Endodermal cell (in vitro differentiated cells): ENCODE measurements at regions not wholly inside any gene's neighbourhood (a gene's known extent, or its start where the extent isn't known, plus 50 kb on each side); places are given as distances from the start of the nearest gene placed in this dataset.

Source experiments
- DNase-seq: peaks from one replicate; pipeline ENCODE4 v3.0.0-alpha.2; 2017
- H3K27ac ChIP-seq: 2 replicates; pipeline ENCODE4 v1.5.1; 2013; ENCODE audit warnings: mild to moderate bottlenecking, low read depth, low read length, moderate library complexity
- H3K27me3 ChIP-seq: 2 replicates; pipeline ENCODE4 v1.6.1; 2013; ENCODE audit warnings: mild to moderate bottlenecking, low read length, moderate library complexity; ENCODE audit not compliant: insufficient read depth, control insufficient read depth, poor library complexity, severe bottlenecking
- H3K36me3 ChIP-seq: 2 replicates; pipeline ENCODE4 v1.7.0; 2013; ENCODE audit warnings: mild to moderate bottlenecking, low read length, moderate library complexity; ENCODE audit not compliant: control insufficient read depth, insufficient read depth
- H3K4me1 ChIP-seq: one replicate; pipeline ENCODE4 v1.7.0; 2013; ENCODE audit warnings: low read length; ENCODE audit not compliant: control insufficient read depth, insufficient read depth
- H3K4me3 ChIP-seq: 2 replicates; pipeline ENCODE4 v1.5.1; 2013; ENCODE audit warnings: mild to moderate bottlenecking, low read length, moderate library complexity
- H3K9ac ChIP-seq: 2 replicates; pipeline ENCODE4 v1.6.1; 2013; ENCODE audit warnings: mild to moderate bottlenecking, low read length, moderate library complexity; ENCODE audit not compliant: poor library complexity, severe bottlenecking; ENCODE audit errors: extremely low read depth
- H3K9me3 ChIP-seq: 2 replicates; pipeline ENCODE4 v1.6.1; 2013; ENCODE audit warnings: mild to moderate bottlenecking, low read length, moderate library complexity; ENCODE audit not compliant: control insufficient read depth
- H3K27ac Mint-ChIP-seq: 2 replicates; pipeline ENCODE4 v1.8.0; 2020; ENCODE audit warnings: mixed read lengths
- H3K27me3 Mint-ChIP-seq: 2 replicates; pipeline ENCODE4 v1.8.0; 2021; ENCODE audit warnings: mild to moderate bottlenecking, mixed read lengths; ENCODE audit not compliant: insufficient read depth
- H3K36me3 Mint-ChIP-seq: 2 replicates; pipeline ENCODE4 v1.8.0; 2020; ENCODE audit warnings: low read depth, mixed read lengths
- H3K4me1 Mint-ChIP-seq: 2 replicates; pipeline ENCODE4 v1.8.0; 2020; ENCODE audit warnings: mixed read lengths
- H3K4me3 Mint-ChIP-seq: 2 replicates; pipeline ENCODE4 v1.8.0; 2020; ENCODE audit warnings: mild to moderate bottlenecking, moderate library complexity, mixed read lengths
- H3K9me3 Mint-ChIP-seq: 2 replicates; pipeline ENCODE4 v1.8.0; 2020; ENCODE audit warnings: mild to moderate bottlenecking, mixed read lengths
- CTCF ChIP-seq: fragments of 200-600 bp; sonication (generic); conservative IDR thresholded peaks from 2 replicates; pipeline ENCODE4 v1.5.0; 2021; ENCODE audit warnings: antibody characterized with exemption, mild to moderate bottlenecking
- WGBS, 2 experiments: methylation state at CpG; one replicate each; pipeline versions ENCODE4 v1.1.5 to v1.1.7; 2013; ENCODE audit warnings: missing lambda C conversion rate in 2 of 2, mixed read lengths in 1 of 2; ENCODE audit not compliant: insufficient coverage in 1 of 2, insufficient read length in 1 of 2; 5-methylcytosine and 5-hydroxymethylcytosine counted together

GRCh38 chr7:109637428-109637990 is 1067.8 kb downstream of the DNAJB9 start:
- no peaks in the 10 kb centered on the region for H3K36me3 ChIP-seq
- H3K4me3 ChIP-seq = no peak overlapping the region
- no peaks in the 10 kb centered on the region for H3K4me1 ChIP-seq
- peaks cover 9% of the 10 kb centered on the region for H3K36me3 Mint-ChIP-seq
- no peak overlapping the region for H3K4me3 Mint-ChIP-seq
- peaks cover 11% of the 10 kb centered on the region for H3K9me3 Mint-ChIP-seq
- no peak overlapping the region for H3K9ac ChIP-seq
- H3K27ac Mint-ChIP-seq = peak overlapping the region; percentile 78
- peaks cover 28% of the 10 kb centered on the region for H3K4me1 Mint-ChIP-seq
- DNase-seq = no peak
- TF ChIP-seq CTCF = no peak
- 93 to 100% methylated on average over 1 to 4 of the region's 4 CpGs for WGBS, 2 experiments
- no peaks in the 10 kb centered on the region for H3K27me3 ChIP-seq
- peaks cover 16% of the 10 kb centered on the region for H3K9me3 ChIP-seq
- no peaks in the 10 kb centered on the region for H3K27me3 Mint-ChIP-seq
- H3K27ac ChIP-seq = no peak overlapping the region

GRCh38 chr7:109638321-109638720 is 1068.6 kb downstream of the DNAJB9 start:
- no peak for TF ChIP-seq CTCF
- no peak overlapping the region for H3K27ac ChIP-seq
- no peak overlapping the region for H3K4me3 ChIP-seq
- WGBS, 2 experiments = 93 to 100% methylated on average over 1 to 2 of the region's 2 CpGs
- no peak for DNase-seq
- Mint-ChIP-seq H3K27me3 (no peaks in the 10 kb centered on the region), H3K27ac (no peak overlapping the region), H3K4me3 (no peak overlapping the region), H3K36me3 (peaks cover 5% of the 10 kb centered on the region), H3K9me3 (peaks cover 4% of the 10 kb centered on the region), H3K4me1 (peaks cover 28% of the 10 kb centered on the region)
- no peaks in the 10 kb centered on the region for H3K4me1 ChIP-seq
- peaks cover 12% of the 10 kb centered on the region for H3K9me3 ChIP-seq
- H3K9ac ChIP-seq = no peak overlapping the region
- no peaks in the 10 kb centered on the region for H3K27me3 ChIP-seq
- no peaks in the 10 kb centered on the region for H3K36me3 ChIP-seq

- Mint-ChIP-seq H3K9me3 (no peaks in the 10 kb centered on the region), H3K4me3 (no peak overlapping the region), H3K36me3 (peaks cover 4% of the 10 kb centered on the region), H3K27ac (no peak overlapping the region), H3K4me1 (peaks cover 28% of the 10 kb centered on the region), H3K27me3 (no peaks in the 10 kb centered on the region)
- Histone ChIP-seq H3K36me3 (no peaks in the 10 kb centered on the region), H3K9me3 (peaks cover 9% of the 10 kb centered on the region), H3K9ac (no peak overlapping the region), H3K27me3 (no peaks in the 10 kb centered on the region), H3K27ac (no peak overlapping the region), H3K4me1 (no peaks in the 10 kb centered on the region), H3K4me3 (no peak overlapping the region)
- TF ChIP-seq CTCF = no peak
- no peak for DNase-seq
Observed at GRCh38 chr7:109639561-109639960, 1069.9 kb downstream of the DNAJB9 start.
